Renal cortex interstitium (tissue), 11 donors: ENCODE measurements at regions not wholly inside any gene's neighbourhood (a gene's known extent, or its start where the extent isn't known, plus 50 kb on each side); places are given as distances from the start of the nearest gene placed in this dataset.

Experiments used
- DNase-seq, 11 donors: peaks; one replicate each; pipeline ENCODE4 v3.0.0-alpha.2; 2013; ENCODE audit warnings: low read depth in 9 of 11, low spot score in 4 of 11; ENCODE audit errors: extremely low read depth in 1 of 11

DNA sequence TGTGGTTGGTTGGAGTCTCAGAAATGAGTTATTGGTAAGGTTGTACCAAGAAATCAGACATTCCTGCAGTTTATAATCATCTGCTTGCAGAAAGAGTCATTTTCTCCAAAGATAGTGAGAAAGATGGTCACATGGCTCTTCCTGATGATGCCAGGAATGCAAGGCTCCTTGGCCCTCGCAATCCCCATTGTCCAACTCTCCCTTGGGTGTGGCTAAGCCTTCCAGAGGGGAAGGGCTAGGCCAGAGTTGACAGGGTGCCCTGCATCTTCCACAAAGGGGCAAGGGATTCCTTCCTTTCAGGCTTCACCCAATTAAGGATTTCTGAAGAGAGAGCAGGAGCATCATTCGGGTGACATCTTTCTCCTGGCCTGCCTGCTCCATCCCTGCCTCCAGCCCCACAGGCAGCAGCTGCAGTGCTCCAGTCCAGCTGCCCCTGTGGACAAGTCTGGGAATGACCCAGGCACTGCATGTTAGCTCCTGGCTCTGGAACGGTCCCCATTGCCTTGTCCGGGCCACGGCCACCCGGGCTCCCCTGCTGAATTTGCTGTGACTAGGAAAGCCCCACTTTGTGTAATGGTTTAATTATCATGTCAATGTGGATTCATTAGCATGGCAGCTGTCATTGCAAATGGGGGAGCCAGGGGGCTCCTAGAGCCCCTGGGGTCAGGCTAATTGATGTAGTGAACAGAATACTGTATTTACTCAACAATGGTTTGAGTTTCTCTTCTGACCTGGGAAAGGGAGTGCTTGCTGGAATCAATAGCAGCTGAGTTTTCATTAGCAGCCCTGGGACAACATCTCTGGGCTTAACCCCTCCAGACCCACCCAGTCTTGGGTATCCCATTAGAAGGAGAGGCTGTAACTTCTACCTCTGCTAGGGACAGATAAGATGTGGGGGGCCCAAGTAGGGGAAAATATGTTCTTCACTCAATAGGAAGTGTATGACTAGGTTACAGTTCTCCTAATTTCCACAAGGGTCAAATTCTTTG is 112.6 kb upstream of the TBX20 start:
- no peak for DNase-seq

DNA sequence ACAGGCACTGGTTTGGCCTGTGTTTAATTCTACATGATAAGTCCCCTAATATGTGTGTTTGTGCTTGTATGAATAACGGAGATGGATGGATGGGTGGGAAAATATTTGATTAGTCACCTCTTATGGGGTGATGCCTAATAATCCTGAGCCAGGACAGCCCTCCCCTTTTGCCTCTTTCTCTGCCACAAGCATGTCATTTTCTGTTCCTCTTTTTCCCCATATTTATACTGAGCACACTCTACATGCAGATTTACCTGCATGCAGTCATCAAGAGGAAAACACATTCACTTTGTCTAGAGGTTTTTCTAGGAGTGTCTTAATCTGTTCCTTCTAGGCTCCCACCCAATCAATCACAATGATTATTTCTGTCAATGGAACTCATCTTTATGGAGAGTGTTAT is 111.6 kb upstream of the TBX20 start:
- no peak for DNase-seq

DNA sequence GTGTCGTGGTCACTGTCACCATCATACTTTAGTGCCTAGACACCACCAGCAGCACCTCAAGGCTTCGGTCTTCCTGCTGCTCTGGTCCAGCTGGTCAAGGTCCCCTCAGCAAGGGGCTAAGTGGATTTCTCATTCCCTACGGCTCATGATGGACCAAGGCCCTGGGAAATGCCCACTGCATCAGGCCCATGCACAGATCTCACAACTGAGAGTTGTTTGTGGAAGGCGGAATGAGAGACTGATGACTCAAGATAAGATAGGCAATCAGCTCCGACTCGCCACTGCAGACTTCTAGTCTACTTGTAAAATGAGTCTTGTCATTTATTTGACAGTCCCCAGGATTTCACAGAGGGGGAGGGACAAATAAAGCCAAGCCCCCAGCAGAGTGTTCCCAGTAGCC is 108.4 kb upstream of the TBX20 start:
- DNase-seq, result no peak

DNA sequence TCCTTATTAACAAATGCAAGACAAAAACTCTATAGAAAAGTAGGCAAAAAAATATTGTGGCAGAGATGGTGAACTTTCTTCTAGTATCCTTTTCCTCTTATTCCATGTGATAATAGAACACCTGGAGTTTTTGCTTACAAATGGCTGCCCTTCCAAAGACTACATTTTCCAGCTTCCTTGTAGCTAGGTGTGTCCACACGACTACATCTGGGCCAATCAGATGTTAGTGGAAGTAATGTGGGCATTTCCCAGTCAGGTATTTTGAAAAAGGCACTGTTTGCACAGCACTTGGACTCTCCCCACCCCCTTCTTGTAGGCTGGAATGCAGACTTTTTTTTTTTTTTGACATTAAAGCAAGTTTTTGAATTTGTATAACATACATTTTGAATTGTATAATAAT is 105.5 kb upstream of the TBX20 start:
- no peak for DNase-seq

DNA sequence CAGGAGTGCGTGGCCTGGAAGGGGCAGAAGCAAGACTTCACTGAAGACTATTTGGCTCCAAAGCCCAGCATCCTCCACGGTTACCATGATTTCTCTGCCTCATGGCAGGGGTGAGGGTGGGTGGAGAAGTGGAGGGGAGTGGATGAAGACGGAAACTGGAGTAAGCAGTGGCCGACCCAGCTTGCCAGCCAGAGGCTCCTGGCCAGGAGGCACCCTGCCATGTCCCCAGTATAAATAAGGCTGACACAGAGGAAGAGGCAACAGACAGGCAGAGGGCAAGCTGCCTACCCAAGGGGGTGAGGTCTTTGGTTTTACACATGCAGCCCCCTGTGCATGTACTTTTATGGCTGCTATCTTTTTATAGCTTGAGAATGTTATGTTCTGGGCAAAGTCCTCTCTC is 102.6 kb upstream of the TBX20 start:
- DNase-seq, result no peak

DNA sequence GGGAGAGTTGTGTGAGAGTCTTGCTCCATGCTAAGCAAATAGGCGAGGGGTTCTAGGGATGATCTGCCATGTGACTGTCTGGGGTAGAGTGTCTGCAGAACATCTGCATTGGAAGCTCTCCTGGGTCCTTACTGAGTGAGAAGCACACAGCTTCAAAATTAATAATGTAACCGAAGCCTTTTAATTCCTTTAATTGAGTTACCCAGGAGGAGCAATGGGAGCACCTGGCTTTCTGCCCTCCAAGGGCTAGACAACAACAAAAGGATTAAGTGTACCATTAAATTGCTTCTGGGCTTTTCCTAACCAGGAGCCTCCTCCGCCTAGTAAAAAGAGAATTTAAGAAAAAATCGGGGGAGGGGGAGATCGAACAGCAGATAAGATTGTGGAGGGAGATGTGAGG is 102.0 kb upstream of the TBX20 start:
- DNase-seq, result no peak

DNA sequence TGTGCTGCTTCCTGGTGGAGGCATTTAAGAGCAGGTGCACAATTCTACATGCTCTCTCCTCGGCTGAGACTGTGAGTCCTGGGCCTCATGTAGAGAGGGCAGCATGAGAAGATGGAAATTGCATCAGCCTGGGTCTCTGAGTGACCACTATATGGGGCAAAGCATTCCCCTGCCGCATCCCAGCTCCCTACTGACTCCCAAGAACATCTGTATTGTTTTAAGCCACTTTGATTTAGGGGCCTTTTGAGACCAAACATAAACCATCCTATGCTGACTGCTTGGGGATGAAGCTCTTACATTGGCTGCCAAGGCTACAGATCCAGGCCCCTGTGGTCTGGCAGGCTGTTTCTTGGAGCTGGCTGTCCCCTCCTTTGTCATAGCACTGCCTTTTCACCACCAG is 101.3 kb upstream of the TBX20 start:
- DNase-seq, result peak in 2 of 11 donors; percentile 3 to 9

DNA sequence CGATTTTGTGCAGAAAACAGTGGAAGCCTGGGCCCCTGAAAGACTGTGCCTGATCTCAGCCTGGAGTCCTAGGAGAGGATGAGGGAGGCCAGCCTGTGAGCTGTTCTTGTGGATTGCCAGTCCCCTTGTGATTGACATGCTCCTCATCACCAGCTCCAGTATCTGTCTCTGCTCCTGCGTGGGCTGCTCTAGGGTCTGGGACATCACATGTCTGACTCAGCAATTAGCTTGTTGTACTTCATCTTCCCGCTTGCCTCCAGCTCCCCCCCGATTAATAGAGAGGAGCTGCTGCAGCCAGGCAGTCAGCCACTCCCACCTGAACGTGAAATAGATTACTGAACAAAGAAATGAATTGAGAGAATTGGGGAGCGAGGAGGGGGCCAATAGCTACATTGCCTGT is 99.6 kb upstream of the TBX20 start:
- DNase-seq, result peak in 1 of 11 donors; percentile 8

DNA sequence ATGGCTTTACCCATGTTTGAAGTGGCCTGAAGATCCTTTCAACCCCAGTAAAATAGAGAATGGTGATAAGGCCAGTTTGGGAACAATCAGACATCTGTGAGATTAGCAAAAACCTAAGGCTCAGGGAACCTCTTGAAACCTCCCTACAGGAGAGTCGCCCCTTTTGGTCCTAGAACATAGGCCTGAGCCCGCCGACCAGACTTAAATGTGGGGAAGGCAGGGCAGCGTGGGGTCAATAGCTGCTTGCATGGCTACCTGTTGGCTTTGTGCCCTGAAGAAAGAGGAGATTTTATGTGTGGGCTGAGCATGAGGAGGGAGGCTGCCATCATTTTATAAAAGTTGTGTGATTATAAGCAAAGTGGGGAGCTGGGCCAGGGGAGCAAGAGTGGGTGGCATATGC is 97.6 kb upstream of the TBX20 start:
- DNase-seq, result no peak

DNA sequence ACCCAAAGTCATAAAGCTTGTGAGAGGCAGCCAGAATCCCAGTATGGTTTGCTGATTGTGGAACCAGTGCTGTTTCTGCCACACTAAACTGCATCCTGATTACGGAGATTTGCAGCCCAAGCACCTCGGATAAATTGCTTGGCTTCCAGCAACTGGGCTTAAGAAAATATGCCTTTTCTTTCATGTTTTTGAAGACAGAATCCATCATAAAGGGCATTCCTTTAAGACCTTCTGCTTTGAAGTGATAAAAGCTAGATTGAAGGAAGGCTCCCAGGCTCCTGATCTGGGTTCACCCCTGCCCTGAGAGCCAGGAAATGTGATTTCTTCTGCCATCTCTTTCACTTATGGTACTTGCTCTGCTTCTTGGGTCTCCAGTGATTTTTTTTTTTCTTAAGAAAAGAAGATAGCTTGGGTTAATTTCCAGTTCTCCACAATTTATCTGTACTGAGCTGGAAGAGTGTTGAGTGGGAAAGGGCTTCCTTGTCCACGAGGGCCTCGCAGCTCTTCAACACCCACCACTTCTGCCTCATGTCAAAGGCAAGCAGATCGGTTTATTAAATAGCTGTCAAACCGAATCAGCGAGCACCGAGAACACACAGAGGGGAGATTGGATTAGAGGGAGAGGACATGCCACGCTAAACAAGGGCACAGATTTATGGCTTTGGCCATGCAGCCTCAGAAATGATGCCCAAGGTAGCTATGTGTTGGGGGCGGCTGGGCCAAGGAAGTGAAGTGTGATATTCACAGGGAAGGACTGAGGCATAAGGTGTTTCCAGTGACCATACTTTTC is 94.9 kb upstream of the TBX20 start:
- DNase-seq, result no peak

DNA sequence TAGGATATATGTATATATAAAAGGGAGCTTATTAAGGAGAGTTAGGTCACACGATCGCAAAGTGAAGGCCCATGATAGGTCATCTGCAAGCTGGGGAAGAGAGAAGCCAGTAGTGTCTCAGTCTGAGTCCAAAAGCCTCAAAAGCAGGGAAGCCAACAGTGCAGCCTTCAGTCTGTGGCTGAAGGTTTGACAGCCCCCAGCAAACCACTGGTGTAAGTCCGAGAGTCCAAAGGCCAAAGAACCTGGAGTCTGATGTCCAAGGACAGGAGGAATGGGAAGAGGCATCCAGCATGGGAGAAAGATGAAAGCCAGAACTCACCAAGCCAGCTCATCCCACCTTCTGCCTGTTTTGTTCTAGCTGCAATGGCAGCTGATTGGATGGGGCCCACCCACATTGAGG is 88.9 kb upstream of the TBX20 start:
- no peak for DNase-seq

DNA sequence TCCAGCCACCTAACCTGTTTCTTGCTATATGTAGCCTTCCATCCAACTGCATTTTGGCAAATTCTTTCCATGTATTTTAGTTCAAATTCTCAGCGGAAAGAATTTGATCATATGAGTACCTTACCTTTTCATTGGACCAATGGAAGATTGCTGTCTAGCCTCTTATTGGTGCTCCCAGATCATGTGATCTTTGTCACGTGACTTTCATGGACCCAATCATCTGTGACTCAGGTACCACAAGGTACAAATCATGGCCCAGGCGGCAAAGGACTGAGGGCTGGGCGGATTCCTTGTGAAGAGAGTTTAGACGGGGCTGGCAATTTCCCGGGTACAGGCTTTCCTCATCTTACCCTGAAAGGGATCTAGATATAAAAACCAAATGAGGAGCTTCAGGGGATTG is 85.9 kb upstream of the TBX20 start:
- DNase-seq, result no peak

DNA sequence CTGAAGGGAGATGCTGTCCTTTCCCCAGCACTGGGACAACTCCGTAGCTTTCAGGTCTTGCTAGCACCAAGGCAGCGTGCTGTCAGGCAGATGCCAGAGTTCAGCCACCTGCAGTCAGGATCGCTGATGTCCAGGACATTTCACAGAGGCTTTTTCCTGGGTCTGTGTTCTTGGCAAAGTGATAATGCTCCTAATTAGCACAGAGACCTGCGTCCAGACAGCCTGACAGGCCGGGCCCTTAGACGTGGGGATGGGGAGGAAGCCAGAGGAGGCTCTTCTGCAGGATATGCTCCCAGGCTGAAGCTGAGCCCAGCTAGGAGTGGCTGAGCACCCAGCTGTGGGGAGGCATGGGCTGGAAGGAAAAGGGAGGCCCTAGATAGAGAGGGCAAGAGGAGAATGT is 82.5 kb upstream of the TBX20 start:
- no peak for DNase-seq

DNA sequence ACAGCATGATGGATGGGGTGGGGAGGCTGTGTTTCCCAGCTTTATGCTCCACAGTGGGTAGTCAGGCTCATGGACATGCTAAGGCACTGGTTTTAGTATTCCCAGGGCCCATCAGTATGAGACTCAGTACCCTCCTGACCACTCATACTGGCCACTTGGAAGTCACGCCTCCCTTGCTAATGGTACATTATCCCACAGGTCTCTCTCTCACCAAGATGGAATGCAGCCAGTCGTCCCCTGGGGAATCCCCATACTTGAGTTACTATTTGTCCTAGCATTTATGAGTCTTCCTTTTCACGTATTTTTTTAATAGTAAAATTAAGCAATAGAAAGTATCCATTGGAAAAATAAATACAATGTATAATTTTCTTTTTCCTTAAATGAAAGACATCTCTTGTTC is 80.6 kb upstream of the TBX20 start:
- DNase-seq, result no peak

DNA sequence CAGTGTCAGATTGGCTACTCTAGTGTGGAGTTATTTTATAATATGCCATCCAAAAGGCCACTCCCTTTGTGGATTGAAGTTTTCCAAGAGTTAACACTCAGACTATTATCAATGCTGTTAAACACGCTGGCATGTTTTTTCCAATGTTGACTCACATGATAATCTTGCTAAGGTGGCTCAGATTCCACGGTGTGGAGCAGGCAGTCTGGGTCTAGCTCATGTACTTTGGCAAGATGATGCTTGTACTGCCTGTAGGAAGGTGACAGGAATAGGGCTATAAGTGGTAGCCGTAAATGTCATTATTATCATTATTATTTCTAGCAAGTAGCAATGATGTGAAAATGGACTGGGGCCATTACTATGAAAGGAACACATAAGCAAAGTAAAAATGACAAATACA is 79.4 kb upstream of the TBX20 start:
- DNase-seq, result no peak

DNA sequence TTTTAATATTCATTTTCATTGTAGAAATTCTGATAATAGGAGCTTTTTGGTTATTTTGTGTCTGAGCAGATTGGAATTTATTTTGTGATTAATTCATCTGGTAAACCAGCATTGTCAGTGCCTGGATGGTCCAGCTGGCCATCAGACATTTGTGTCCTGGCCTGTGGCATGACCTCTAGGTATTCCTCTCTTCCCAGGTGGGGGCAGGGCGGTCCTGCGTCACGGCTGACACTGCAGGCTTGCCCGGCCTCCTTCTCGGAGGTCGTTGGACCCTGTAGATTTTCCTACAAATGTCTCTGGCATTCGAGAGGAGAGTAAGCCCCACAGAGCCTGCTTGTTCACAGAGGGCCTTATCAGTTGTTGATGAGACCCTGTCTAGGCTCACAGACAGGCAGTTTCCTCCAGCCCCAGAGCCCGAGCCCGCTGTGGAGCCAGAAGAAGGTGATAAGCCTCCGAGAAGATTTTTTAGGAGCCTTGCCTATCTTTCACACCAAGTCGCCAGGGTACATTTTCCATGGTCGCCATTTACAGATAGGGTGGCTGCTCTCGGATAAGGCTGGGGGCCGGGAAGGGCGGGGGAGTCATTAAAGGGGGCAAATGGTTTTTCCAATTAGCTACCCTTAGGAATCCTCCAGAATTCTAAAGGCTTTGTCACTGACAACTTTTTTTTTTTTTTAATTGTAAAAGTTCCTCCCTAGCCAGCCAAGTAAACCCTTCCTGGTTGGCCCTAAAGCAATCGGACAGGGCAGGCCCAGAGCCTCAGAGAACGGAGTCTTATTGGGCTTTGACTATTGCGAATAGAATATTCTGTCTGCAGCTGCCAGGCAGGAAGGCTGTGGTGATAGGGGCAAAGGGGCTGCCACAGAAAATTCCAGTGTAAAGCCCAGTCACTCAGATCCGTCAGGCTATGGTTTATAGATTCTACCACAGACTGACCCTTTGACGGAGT is 78.1 kb upstream of the TBX20 start:
- no peak for DNase-seq

DNA sequence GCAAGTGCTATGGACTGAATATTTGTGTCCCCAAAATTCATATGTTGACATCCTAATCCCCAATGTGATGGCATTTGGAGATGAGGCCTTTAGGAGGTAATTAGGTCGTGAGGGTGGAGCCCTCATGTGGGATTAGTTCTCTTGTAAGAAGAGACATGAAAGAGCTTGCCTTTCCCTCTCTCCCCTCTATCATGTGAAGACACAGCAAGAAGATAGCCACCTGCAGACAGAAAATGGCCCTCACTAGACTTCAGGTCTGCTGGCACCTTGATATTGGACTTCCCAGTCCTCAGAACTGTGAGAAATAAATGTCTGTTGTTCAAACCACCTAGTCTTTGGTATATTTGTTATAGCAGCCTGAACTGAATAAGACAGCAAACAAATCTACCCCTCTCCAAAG is 75.1 kb upstream of the TBX20 start:
- DNase-seq, result no peak

DNA sequence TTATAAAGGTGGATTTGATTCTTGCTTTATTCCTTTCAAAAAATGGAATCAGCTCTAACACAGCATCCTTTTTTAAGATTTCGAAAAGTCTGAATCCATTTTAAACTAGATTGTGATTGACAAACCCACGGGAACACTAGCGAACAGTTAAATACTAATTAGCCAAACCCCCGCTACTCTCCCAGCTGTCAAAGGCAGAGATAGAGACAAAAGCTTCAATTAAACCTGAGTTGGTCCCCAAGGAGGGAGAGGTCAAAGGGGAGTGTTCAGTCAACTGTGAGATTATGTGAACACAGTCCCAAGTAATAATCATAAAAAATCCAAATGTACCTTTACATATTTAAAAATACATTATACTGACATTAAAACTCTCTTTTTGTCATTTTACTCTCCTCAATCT is 65.7 kb upstream of the TBX20 start:
- no peak for DNase-seq

DNA sequence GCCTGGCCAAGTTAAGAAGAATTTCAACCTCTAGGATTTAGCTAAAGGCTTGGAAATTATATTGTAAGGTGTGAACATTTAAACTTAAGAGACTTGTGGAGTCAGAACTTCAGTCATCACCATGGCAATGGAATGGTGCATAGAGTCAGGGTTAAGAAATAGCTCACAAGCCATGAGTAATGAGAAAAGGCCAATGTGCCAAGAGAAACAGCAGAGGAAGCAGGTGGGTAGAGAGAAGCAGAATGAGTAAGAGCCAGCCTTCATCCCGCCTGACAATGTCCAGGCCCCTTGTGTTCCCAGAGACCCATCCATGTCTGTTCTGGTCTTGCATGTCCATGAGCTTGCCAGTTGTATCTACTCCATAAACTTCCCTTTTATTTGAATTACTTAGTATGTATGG is 62.6 kb upstream of the TBX20 start:
- DNase-seq, result no peak
